GM23338 (cell line): ENCODE measurements at regions not wholly inside any gene's neighbourhood (a gene's known extent, or its start where the extent isn't known, plus 50 kb on each side); places are given as distances from the start of the nearest gene placed in this dataset.
A peak's percentile ranks its signal among the peaks of the same experiment; 100 is the strongest.

Source experiments
- ATAC-seq: fragments of 200-7000 bp; cut with Tn5 transposase; 3 replicates; pipeline ENCODE4 v1.9.1; 2020
- DNase-seq: peaks from one replicate; pipeline ENCODE4 v3.0.0-alpha.2; 2015; ENCODE audit warnings: low spot score
- H2AFZ ChIP-seq: fragments of 200-600 bp; sonication (generic); 2 replicates; pipeline ENCODE4 v1.8.0; 2016; ENCODE audit warnings: antibody characterized with exemption, mild to moderate bottlenecking, moderate library complexity
- H3F3A ChIP-seq: fragments of 200-600 bp; sonication (generic); replicated peaks from 2 replicates; pipeline ENCODE4 v1.8.0; 2017; ENCODE audit warnings: antibody characterized with exemption, mixed run types, low read depth
- H3K27ac ChIP-seq: fragments of 200-600 bp; sonication (generic); 2 replicates; pipeline ENCODE4 v1.6.1; 2016; ENCODE audit warnings: low read depth
- H3K27me3 ChIP-seq: fragments of 200-600 bp; sonication (generic); 2 replicates; pipeline ENCODE4 v1.8.0; 2016; ENCODE audit warnings: mild to moderate bottlenecking, mixed run types, moderate library complexity; ENCODE audit not compliant: insufficient read depth
- H3K36me3 ChIP-seq: fragments of 200-600 bp; sonication (generic); 2 replicates; pipeline ENCODE4 v1.8.0; 2016; ENCODE audit warnings: mild to moderate bottlenecking; ENCODE audit not compliant: insufficient read depth
- H3K4me1 ChIP-seq: fragments of 200-600 bp; sonication (generic); 2 replicates; pipeline ENCODE4 v1.8.0; 2016; ENCODE audit warnings: mild to moderate bottlenecking, moderate library complexity; ENCODE audit not compliant: insufficient read depth
- H3K4me2 ChIP-seq: fragments of 200-600 bp; sonication (generic); 2 replicates; pipeline ENCODE4 v1.7.1; 2017; ENCODE audit warnings: mixed run types
- H3K4me3 ChIP-seq: fragments of 200-600 bp; sonication (generic); 2 replicates; pipeline ENCODE4 v1.6.1; 2016; ENCODE audit warnings: mixed run types
- H3K79me2 ChIP-seq: fragments of 200-600 bp; sonication (generic); replicated peaks from 2 replicates; pipeline ENCODE4 v1.8.0; 2017; ENCODE audit warnings: mild to moderate bottlenecking; ENCODE audit not compliant: insufficient read depth
- H3K9me2 ChIP-seq: fragments of 200-600 bp; sonication (generic); 2 replicates; pipeline ENCODE4 v1.8.0; 2017; ENCODE audit not compliant: insufficient read depth
- H4K20me1 ChIP-seq: fragments of 200-600 bp; sonication (generic); replicated peaks from 2 replicates; pipeline ENCODE4 v1.8.0; 2017; ENCODE audit warnings: mild to moderate bottlenecking; ENCODE audit not compliant: insufficient read depth
- H3K27ac Mint-ChIP-seq: 2 replicates; pipeline ENCODE4 v1.8.0; 2020; ENCODE audit warnings: inconsistent platforms, mild to moderate bottlenecking, moderate library complexity, mixed read lengths
- H3K27me3 Mint-ChIP-seq: 3 replicates; pipeline ENCODE4 v1.8.0; 2022; ENCODE audit warnings: low read depth, mild to moderate bottlenecking, moderate library complexity, mixed read lengths, inconsistent platforms; ENCODE audit not compliant: insufficient read depth, poor library complexity
- H3K36me3 Mint-ChIP-seq: 3 replicates; pipeline ENCODE4 v1.8.0; 2021; ENCODE audit warnings: low read depth, mild to moderate bottlenecking, inconsistent platforms, moderate library complexity, mixed read lengths
- H3K4me1 Mint-ChIP-seq: 3 replicates; pipeline ENCODE4 v1.8.0; 2020; ENCODE audit warnings: mild to moderate bottlenecking, inconsistent platforms, mixed read lengths
- H3K4me3 Mint-ChIP-seq: 3 replicates; pipeline ENCODE4 v1.8.0; 2021; ENCODE audit warnings: moderate library complexity, mild to moderate bottlenecking, inconsistent platforms, mixed read lengths
- H3K9me3 Mint-ChIP-seq: 3 replicates; pipeline ENCODE4 v1.8.0; 2020; ENCODE audit warnings: moderate library complexity, mild to moderate bottlenecking, inconsistent platforms, mixed read lengths
- CREB1 ChIP-seq: fragments of 250-450 bp; sonication (Bioruptor Pico); IDR thresholded peaks from 2 replicates; pipeline ENCODE4 v1.5.0; 2020; ENCODE audit warnings: low read depth, mild to moderate bottlenecking, moderate library complexity
- CTCF ChIP-seq, 2 experiments: fragments of 200-600 bp in 1 of 2; sonication (generic) in 1 of 2; conservative IDR thresholded peaks; 2 replicates each; pipeline versions ENCODE4 v1.5.1 to v1.6.1; 2016 to 2017; ENCODE audit warnings: antibody characterized with exemption in 2 of 2, low read depth in 2 of 2, mild to moderate bottlenecking in 2 of 2, moderate library complexity in 1 of 2
- ETS1 ChIP-seq: IDR thresholded peaks from 2 replicates; pipeline ENCODE4 v1.6.1; 2016; ENCODE audit warnings: antibody characterized with exemption
- EZH2 ChIP-seq: fragments of 200-600 bp; sonication (generic); IDR thresholded peaks from one replicate; pipeline ENCODE4 v1.8.0; 2017; ENCODE audit warnings: antibody characterized with exemption, mild to moderate bottlenecking, low read depth; ENCODE audit not compliant: unreplicated experiment
- JUNB ChIP-seq: IDR thresholded peaks from one replicate; pipeline ENCODE4 v1.6.1; 2016; ENCODE audit warnings: antibody characterized with exemption; ENCODE audit not compliant: unreplicated experiment
- ZNF331 ChIP-seq: fragments of 250-450 bp; sonication (Bioruptor Pico); IDR thresholded peaks from 2 replicates; pipeline ENCODE4 v1.5.0; 2020; ENCODE audit warnings: low read depth, mild to moderate bottlenecking, moderate library complexity
- ZNF462 ChIP-seq: fragments of 250-450 bp; sonication (Bioruptor Pico); IDR thresholded peaks from 2 replicates; pipeline ENCODE4 v1.5.0; 2020; ENCODE audit warnings: mild to moderate bottlenecking, moderate library complexity

GRCh38 chr14:76311079-76311758, 64.7 kb upstream of the ESRRB start:
- Histone ChIP-seq H3K79me2 (no peaks in the 10 kb centered on the region), H4K20me1 (no peaks in the 10 kb centered on the region), H3K27me3 (peaks cover 39% of the 10 kb centered on the region)

More at GRCh38 chr14:76311079-76311758, 64.7 kb upstream of the ESRRB start:
- Histone ChIP-seq H3K4me2 (peak overlapping the region; percentile 88), H3K36me3 (no peaks in the 10 kb centered on the region), H3K9me2 (0 out of 2 replicates have a peak, but pooled peaks cover 5% of the 10 kb centered on the region), H3K27ac (no peak overlapping the region), H2AFZ (peak overlapping the region; percentile 92), H3K4me1 (peaks cover 59% of the 10 kb centered on the region), H3K4me3 (peak overlapping the region; percentile 58), H3F3A (0 out of 2 replicates have a peak, but pooled peaks cover 7% of the 10 kb centered on the region)
- peak overlapping the region; percentile 65 for H3K4me3 Mint-ChIP-seq
- ATAC-seq (peak; percentile 18), DNase-seq (peak; percentile 66)
- no peaks in the 10 kb centered on the region for H3K9me3 Mint-ChIP-seq
- peaks cover 44% of the 10 kb centered on the region for H3K27me3 Mint-ChIP-seq
- H3K27ac Mint-ChIP-seq, result no peak overlapping the region
- no peaks in the 10 kb centered on the region; the same call in 2 of the 3 replicates for H3K36me3 Mint-ChIP-seq
- no peak for TF ChIP-seq ZNF331 (CRISPR knock-in tag)
- no peak for TF ChIP-seq ZNF462 (CRISPR knock-in tag)
- no peak for TF ChIP-seq ETS1
- TF ChIP-seq CTCF (conservative IDR thresholded peaks at IDR 0.05; ENCODE audit: low read depth in 2 of 2), result no peak
- TF ChIP-seq CREB1, result no peak
- TF ChIP-seq JUNB, result no peak
- peak; percentile 23 for TF ChIP-seq EZH2
- peaks cover 76% of the 10 kb centered on the region for H3K4me1 Mint-ChIP-seq
